GM21723 (cell line): ENCODE measurements at regions not wholly inside any gene's neighbourhood (a gene's known extent, or its start where the extent isn't known, plus 50 kb on each side); places are given as distances from the start of the nearest gene placed in this dataset.

Experiments used
- ATAC-seq: cut with Tn5 transposase; IDR thresholded peaks from one replicate; pipeline ENCODE4 v1.9.1; 2021; ENCODE audit warnings: mild to moderate bottlenecking, moderate library complexity; ENCODE audit not compliant: unreplicated experiment

DNA sequence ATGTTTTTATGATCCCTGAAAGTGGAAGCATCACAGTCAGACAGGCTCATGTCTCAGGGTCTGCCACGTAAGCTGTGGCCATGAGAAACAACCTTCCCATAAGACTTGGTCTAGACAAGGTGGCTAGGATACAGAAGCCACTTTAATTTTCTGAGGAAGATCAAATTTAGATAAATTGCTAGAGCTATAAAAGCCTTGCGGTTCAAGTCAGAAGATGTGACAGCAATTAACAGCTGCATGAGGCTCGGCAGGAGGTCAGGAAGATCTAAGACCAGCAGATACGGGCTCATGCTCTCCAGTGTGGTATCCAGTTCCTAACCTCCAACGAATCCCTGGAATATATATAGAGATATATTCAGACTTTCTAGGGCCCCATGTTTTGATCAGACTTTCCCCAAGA lies 577.1 kb downstream of the PLPP3 start:
- ATAC-seq: no peak

GRCh38 chr1:56000424-56000823 lies 578.9 kb downstream of the PLPP3 start:
- ATAC-seq: no peak

DNA sequence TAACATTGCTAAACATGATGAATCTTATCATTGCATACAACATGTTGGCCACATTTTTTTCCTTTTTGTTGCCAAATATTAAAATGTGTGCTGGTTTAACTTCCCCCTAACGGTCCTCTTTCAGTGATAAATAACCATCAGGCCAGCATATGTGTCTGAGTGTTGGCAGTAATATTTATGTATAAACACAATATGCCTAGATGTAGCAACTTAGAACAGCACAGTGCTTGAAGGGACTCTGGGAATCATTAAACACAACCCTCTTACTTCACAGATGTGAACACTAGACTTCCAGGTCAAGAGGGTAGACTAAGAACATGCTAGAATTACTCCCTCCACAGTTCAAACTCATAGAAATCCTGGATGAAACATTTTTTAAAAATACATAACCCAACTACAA lies 581.8 kb downstream of the PLPP3 start:
- ATAC-seq: no peak

- no peak for ATAC-seq
These were observed 585.6 kb downstream of the PLPP3 start for GRCh38 chr1:55993646-55994318.

DNA sequence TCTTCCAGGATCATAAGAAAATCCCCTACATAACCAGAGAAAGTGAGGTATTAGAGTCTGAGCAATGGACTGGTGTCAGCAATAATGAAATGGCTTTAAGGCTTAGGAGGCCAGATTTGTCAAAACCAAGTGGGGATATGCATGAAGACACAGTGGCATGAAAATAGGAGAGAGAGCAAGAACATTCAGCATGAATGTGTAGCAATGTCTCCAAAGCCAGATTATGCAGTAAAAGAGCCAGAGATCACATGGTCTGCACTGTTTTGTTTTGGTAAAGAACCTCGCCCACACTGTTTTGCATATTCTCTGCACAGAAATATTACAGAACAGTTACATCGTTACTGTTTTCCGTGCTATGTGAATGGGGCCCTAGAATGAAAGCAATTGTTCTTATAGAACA lies 589.4 kb downstream of the PLPP3 start:
- ATAC-seq: no peak

GRCh38 chr1:55988963-55989452 lies 590.4 kb downstream of the PLPP3 start:
- no peak for ATAC-seq

DNA sequence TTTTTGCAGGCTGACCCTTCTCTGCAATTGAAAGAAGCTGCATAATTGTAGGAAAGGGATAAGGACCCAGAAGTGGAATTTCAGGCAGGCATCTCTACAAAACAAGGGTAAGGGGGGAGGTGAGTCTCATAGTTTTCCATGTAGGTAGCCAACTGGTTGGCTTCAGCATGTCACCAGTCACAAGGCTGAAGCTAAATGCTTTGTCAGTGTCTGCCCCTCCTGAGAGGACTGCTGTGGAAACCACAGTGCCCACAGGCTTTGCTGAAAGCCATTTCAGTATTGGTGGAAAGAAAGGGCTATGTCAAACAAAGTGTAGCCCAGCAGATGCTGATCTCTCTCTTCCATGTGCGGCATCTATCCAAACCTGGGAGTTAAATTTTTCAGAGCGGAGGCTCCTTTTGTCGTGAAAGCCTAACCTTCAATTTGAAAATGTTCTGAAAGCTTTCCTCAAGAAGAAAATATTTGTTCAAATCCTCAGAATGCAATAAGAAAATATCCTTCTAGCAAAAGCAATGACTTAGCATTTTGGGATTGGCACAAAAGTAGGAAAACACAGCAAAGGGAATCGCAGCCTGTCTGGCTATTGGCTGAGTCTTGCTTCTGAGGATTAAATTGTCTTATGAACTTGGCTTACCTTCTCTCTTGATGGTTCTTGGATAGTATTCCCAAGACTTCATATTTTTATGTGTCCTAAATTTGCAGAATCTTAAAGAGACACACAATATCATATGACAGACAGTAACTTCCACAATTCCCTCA lies 591.7 kb downstream of the PLPP3 start:
- no peak for ATAC-seq

GRCh38 chr1:55986003-55986402 lies 593.4 kb downstream of the PLPP3 start:
- ATAC-seq: no peak

- ATAC-seq: no peak
These were observed 598.2 kb downstream of the PLPP3 start for GRCh38 chr1:55981010-55981650.

DNA sequence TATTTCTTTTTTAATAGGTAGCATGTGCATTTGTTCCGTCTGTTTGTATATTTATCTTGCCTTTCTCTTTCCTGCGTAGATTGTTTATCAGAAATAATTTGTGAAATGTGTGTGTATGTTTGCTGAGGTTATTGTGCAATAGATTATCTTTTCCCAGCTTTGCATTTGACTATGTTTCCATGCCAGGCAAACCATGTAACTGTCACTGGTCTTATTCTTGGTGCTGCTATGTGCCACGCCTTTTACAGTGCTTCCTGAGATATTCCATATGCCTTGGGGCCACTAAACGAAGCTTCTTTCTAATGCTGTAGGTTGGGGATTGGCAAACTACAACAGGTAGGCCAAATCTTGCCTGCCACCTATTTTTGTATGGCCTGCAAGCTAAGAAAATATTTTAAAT lies 598.8 kb downstream of the PLPP3 start:
- ATAC-seq: no peak

DNA sequence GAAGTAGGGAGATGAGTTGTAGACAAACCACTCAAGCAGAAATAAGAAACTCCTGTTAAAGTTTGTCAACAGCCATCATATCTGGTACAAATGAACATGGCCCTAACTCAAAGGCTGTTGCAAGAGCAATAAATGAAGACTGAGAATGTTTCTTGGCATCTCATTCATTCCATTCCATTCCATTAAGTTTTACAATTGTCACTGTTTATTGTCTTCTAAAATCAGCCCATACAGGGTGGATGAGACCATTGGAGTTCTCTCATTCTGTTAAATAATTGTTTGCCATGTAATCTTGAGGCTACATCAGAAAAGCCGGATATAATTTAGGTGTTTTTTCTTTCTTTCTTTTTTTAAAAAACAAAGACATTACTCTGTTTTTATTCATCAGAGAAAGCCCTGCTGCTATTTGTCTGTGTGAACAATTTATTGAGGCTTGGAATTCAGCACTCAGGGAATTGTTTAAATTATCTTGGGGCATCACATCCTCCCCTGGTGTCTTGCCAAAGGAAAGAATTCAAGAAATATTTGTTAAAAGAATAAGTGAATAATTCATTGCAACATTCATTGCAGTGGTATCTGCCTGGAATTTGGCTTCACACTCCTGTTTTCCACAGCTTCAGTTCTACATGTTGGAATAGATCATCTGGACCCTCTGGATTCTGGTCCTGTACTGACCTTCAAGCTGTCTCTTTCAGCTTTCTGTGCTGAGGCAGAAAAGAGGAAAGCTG lies 604.5 kb downstream of the PLPP3 start:
- no peak for ATAC-seq

DNA sequence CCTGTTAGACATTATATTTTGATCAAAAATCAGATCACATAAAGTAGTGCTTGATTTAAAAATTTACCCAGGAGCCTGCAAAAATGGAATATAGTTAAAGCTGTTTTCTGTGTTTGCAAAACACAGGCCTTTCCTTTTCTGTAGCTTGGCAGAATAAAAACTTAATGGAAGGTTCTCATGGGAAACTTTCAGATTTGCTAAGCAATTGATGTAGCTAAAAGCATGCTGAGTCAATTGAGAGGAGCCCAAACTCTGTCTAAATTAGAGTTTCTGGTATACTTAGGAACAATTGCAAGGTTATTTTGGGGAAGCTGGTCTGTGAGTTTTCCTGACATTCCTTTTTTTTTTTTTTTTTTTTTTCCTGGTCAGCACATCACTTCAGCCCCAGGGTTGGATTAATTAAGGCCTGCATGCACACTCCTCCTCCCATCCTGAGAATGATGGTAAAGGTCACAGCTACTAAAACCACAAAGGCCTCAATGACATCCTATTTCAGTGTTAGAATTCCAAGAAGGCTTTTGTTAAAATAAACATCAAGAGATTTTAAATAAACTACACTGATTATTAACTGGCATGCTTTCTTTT lies 608.7 kb downstream of the PLPP3 start:
- no peak for ATAC-seq

- no peak for ATAC-seq
These were observed 610.0 kb downstream of the PLPP3 start for GRCh38 chr1:55969322-55969721.

DNA sequence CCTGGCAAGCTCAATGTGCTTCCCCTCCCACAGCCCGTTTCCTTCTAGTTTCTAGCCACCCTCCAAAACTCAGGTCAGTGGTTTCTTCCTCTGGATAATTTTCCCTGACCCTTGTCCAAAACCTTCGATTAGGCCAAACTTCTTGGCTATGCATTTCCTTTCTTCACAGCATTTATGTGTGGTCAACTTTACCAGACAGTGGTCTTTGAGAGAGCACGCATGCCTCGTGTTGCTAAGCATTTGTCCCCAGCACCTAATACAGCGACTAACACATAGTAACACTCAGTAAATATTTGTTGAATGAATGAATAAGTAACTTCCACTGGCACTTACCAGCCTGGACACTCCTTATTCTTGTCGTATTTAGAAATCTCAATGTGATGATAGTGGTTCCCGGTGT lies 610.7 kb downstream of the PLPP3 start:
- no peak for ATAC-seq

DNA sequence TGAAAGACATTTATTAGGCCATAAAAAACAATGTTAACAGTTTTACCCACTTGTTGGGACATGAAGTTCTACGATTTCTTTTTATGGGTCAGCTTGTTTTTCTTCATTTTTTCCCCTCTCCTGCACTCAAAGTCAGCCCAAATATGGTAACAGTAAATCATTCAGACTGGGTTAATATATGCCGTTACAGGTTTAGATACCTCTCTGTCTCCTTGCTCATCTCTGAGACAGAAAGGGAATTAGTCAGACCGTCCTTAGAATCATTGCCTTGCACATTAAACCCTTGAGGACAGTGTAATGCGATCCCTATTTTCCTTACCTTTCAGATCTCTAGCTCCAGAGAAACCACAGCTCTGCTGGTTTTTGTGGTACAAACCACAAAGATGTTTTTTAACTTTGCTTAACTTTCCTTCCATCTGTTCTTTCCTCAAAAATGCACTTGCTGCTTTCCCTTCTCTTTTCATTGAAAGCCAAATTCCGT lies 613.3 kb downstream of the PLPP3 start:
- ATAC-seq: no peak

DNA sequence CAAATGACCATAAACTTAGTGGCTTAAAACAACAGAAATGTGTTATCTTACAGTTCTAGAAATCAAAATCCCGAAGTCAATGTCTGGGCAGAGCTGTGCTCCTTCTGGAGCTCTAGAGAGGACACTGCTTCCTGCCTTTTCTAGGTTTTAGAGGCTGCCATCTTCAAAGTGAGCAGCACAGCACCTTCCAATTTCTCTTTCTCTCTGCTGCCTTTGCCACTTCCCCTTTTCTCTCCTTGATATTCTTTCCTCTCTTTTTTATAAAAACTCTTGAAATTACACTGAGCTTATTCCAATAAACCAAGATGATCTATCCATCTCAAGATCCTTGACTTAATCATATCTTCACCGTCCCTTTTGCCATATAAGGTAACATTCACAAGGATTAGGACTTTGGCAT lies 616.9 kb downstream of the PLPP3 start:
- no peak for ATAC-seq

DNA sequence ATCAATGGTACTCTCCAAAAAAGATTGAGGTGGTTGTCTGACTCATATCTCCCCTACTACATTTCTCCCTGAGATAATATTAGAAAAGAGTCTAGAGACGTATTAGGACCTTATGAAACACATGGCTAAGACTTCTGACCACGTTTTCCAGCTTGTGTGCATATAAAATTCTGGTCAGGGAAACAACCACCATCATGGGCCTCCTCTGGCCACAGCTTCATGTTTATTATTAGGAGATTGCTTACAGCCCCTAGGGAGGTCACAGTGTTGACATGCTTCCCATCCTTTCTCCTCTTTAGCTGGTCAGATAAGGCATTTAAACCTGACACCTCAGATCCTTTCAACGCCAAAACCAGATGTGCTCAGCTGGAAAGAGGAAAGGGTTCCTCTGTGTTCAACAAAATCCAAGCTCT lies 620.2 kb downstream of the PLPP3 start:
- ATAC-seq: no peak

GRCh38 chr1:55958498-55958897 lies 620.9 kb downstream of the PLPP3 start:
- ATAC-seq: no peak

GRCh38 chr1:55957276-55957675 lies 622.1 kb downstream of the PLPP3 start:
- no peak for ATAC-seq

DNA sequence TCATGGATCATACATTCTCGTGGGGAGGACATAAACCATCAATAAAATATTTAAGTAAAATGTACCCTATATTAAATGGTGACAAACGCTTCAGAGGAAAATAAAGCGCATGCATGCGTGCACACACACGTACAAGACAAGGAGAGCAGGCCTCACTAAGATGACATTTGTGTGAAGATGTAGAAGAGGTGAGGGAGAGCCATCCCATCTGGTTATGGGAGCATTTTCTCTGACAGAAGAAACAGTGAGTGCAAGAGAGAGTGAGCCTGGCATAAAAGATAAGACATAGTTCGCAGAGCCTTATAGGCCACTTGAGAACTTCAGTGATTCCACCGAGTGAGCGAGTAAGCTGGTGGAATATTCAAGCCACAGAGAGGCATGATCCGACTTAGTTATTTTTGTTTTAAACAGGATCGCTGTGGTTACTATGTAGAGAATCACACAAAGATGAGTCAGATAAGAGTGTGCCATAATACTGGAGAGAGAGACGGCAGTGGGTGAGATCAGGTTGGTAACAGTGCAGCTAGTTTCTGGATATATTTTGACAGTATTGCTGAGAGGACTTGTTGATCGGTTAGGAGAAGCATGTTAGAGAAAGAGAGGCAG lies 624.2 kb downstream of the PLPP3 start:
- ATAC-seq: no peak
